SK-N-SH (cell line): ENCODE measurements at regions not wholly inside any gene's neighbourhood (a gene's known extent, or its start where the extent isn't known, plus 50 kb on each side); places are given as distances from the start of the nearest gene placed in this dataset.

Experiments used
- CTCF ChIA-PET: fragments of 300-600, 350-600 bp; formaldehyde crosslinking; extraction: SDS; loops from one replicate; lab custom pipeline; 2021; lab: Yijun Ruan, JAX
- POLR2A ChIA-PET: fragments of 350-600 bp; sonication (Branson Sonifier 250); formaldehyde crosslinking; extraction: SDS; loops from one replicate; lab custom pipeline; 2020; ENCODE audit warnings: antibody characterized with exemption, inconsistent platforms; lab: Yijun Ruan, JAX
- DNase-seq: peaks from one replicate; pipeline ENCODE4 v3.0.0; 2012
- H2AFZ ChIP-seq: fragments of 200-600 bp; sonication (generic); 2 replicates; pipeline ENCODE4 v1.8.1; 2016; ENCODE audit warnings: antibody characterized with exemption, mild to moderate bottlenecking, low read depth
- H3F3A ChIP-seq: fragments of 200-600 bp; sonication (generic); replicated peaks from 2 replicates; pipeline ENCODE3; 2016; ENCODE audit warnings: antibody characterized with exemption, mild to moderate bottlenecking; ENCODE audit not compliant: insufficient read depth
- H3K27ac ChIP-seq, 2 experiments: fragments of 200-500 bp in 1 of 2; fragments of 200-600 bp in 1 of 2; sonication (Bioruptor generic) in 1 of 2; sonication (generic), shearing (Covaris generic) in 1 of 2; 2 replicates each; pipeline versions ENCODE4 v1.5.1 to v1.6.1; 2014 to 2016; ENCODE audit warnings: low read depth in 2 of 2, inconsistent platforms in 1 of 2, low read length in 1 of 2, mild to moderate bottlenecking in 1 of 2, mixed read lengths in 1 of 2
- H3K27me3 ChIP-seq: fragments of 200-600 bp; sonication (generic), shearing (Covaris generic); 2 replicates; pipeline ENCODE4 v1.6.1; 2016; ENCODE audit warnings: mixed run types; ENCODE audit not compliant: insufficient read depth
- H3K36me3 ChIP-seq, 2 experiments: fragments of 200-500 bp in 1 of 2; fragments of 200-600 bp in 1 of 2; sonication (Bioruptor generic) in 1 of 2; sonication (generic) in 1 of 2; replicated peaks in 1 of 2; 2 replicates each; pipeline versions ENCODE3 to v1.5.1; 2014 to 2016; ENCODE audit warnings: low read length in 1 of 2, mild to moderate bottlenecking in 1 of 2; ENCODE audit not compliant: insufficient read depth in 2 of 2, control insufficient read depth in 1 of 2
- H3K4me1 ChIP-seq, 2 experiments: fragments of 200-500 bp in 1 of 2; fragments of 200-600 bp in 1 of 2; sonication (Bioruptor generic) in 1 of 2; sonication (generic), shearing (Covaris generic) in 1 of 2; 2 replicates each; pipeline versions ENCODE4 v1.5.1 to v1.6.1; 2014 to 2016; ENCODE audit warnings: low read depth in 1 of 2, low read length in 1 of 2, mixed run types in 1 of 2; ENCODE audit not compliant: insufficient read depth in 2 of 2, control insufficient read depth in 1 of 2
- H3K4me2 ChIP-seq: fragments of 200-600 bp; sonication (generic), shearing (Covaris generic); 2 replicates; pipeline ENCODE4 v1.6.1; 2017; ENCODE audit warnings: mixed run types
- H3K4me3 ChIP-seq, 2 experiments: fragments of 200-500 bp in 1 of 2; fragments of 200-600 bp in 1 of 2; sonication (Bioruptor generic) in 1 of 2; sonication (generic), shearing (Covaris generic) in 1 of 2; 2 replicates each; pipeline versions ENCODE4 v1.5.1 to v1.8.1; 2014 to 2016; ENCODE audit warnings: low read depth in 2 of 2, inconsistent platforms in 1 of 2, low read length in 1 of 2, mild to moderate bottlenecking in 1 of 2, mixed read lengths in 1 of 2, moderate library complexity in 1 of 2
- H3K79me2 ChIP-seq: fragments of 200-600 bp; sonication (generic); 2 replicates; pipeline ENCODE4 v1.8.1; 2017; ENCODE audit warnings: mild to moderate bottlenecking; ENCODE audit not compliant: insufficient read depth
- H3K9ac ChIP-seq: fragments of 200-600 bp; sonication (generic); 2 replicates; pipeline ENCODE4 v1.6.1; 2017; ENCODE audit warnings: mixed run types
- H3K9me2 ChIP-seq: fragments of 200-600 bp; sonication (generic); 2 replicates; pipeline ENCODE4 v1.6.1; 2017; ENCODE audit warnings: mixed run types
- H3K9me3 ChIP-seq: fragments of 200-600 bp; sonication (generic); 2 replicates; pipeline ENCODE4 v1.6.1; 2017; ENCODE audit warnings: mixed run types, mild to moderate bottlenecking, moderate library complexity
- H4K20me1 ChIP-seq: fragments of 200-600 bp; sonication (generic); 2 replicates; pipeline ENCODE4 v1.6.1; 2017; ENCODE audit warnings: mild to moderate bottlenecking, mixed run types; ENCODE audit not compliant: insufficient read depth
- EZH2phosphoT487 ChIP-seq: fragments of 200-600 bp; sonication (generic); IDR thresholded peaks from 2 replicates; pipeline ENCODE4 v1.6.1; 2017; ENCODE audit warnings: low read depth, mixed run types, mild to moderate bottlenecking, antibody characterized with exemption, moderate library complexity, borderline replicate concordance
- FOSL2 ChIP-seq: IDR thresholded peaks from 2 replicates; pipeline ENCODE4 v1.4.0; 2012; ENCODE audit warnings: low read depth, mild to moderate bottlenecking, moderate library complexity, borderline replicate concordance
- MXI1 ChIP-seq: IDR thresholded peaks from 2 replicates; pipeline ENCODE4 v1.6.1; 2012; ENCODE audit warnings: mild to moderate bottlenecking, low read depth, low read length, improper control_type of control experiment
- REST ChIP-seq: IDR thresholded peaks from 2 replicates; pipeline ENCODE4 v1.6.1; 2012; ENCODE audit warnings: mild to moderate bottlenecking, low read depth, low read length, moderate library complexity
- TEAD4 ChIP-seq: IDR thresholded peaks from 2 replicates; pipeline ENCODE4 v1.4.0; 2012; ENCODE audit warnings: mild to moderate bottlenecking, borderline replicate concordance; ENCODE audit not compliant: insufficient read depth
- USF2 ChIP-seq: fragments of 150-350 bp; IDR thresholded peaks from 2 replicates; pipeline ENCODE4 v1.6.1; 2017; ENCODE audit warnings: antibody characterized with exemption, low read length, low read depth, borderline replicate concordance
- WGBS: methylation state at CpG from one replicate; pipeline ENCODE4 v1.1.6; 2017; ENCODE audit warnings: low lambda C conversion rate; 5-methylcytosine and 5-hydroxymethylcytosine counted together
- TF ChIP-seq, protein P1 (sequence below): fragments of 200-600 bp; sonication (generic); IDR thresholded peaks from 2 replicates; pipeline ENCODE4 v1.6.1; 2017; ENCODE audit warnings: antibody characterized with exemption, mild to moderate bottlenecking, moderate library complexity

DNA sequence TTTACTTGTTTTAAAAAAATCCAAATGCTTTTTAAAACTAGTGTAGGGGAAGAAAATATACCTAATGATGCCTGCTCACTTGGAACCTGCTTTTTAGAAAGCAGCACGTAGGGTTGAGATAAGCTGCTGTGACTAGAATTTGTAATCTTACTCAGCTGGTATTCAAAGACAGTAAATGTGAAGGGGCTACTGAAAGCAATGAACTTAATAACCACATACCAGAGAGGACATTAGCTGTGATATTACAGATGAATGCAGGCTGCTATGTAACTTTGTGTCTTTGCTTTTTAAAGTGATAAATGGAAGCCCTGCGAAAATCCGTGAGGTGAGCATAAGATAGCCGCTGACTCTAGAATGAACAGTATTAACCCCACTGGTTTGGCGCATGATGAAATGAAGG lies 124.1 kb downstream of the TRIML1 start:
- Histone ChIP-seq H3K27ac (no peak overlapping the region), H3K79me2 (no peaks in the 10 kb centered on the region), H4K20me1 (no peaks in the 10 kb centered on the region), H3K4me1 (no peaks in the 10 kb centered on the region), H3K27me3 (no peaks in the 10 kb centered on the region), H3K4me2 (no peak overlapping the region), H3F3A (no peaks in the 10 kb centered on the region), H3K9me3 (no peaks in the 10 kb centered on the region), H3K9me2 (no peaks in the 10 kb centered on the region), H2AFZ (no peak overlapping the region), H3K9ac (no peak overlapping the region), H3K4me3 (no peak overlapping the region), H3K36me3 (no peaks in the 10 kb centered on the region)
- POLR2A ChIA-PET = no interaction called here
- TF ChIP-seq EZH2phosphoT487 = no peak
- TF ChIP-seq MXI1 = no peak
- TF ChIP-seq FOSL2 = no peak
- DNase-seq = no peak
- WGBS = 53% methylated on average over 5 of the region's 5 CpGs
- CTCF ChIA-PET = no interaction called here

- Histone ChIP-seq H2AFZ (no peak overlapping the region), H3K4me2 (no peak overlapping the region), H3K4me3 (no peak overlapping the region), H3K9me2 (no peaks in the 10 kb centered on the region), H3K27ac (no peak overlapping the region), H3K4me1 (no peaks in the 10 kb centered on the region), H3K36me3 (no peaks in the 10 kb centered on the region), H3F3A (no peaks in the 10 kb centered on the region), H3K27me3 (no peaks in the 10 kb centered on the region), H3K9me3 (no peaks in the 10 kb centered on the region), H3K79me2 (no peaks in the 10 kb centered on the region), H3K9ac (no peak overlapping the region), H4K20me1 (no peaks in the 10 kb centered on the region)
- CTCF ChIA-PET = no interaction called here
- 48% methylated on average over 6 of the region's 6 CpGs for WGBS
- DNase-seq = no peak
- TF ChIP-seq USF2 (no peak), TEAD4 (no peak), REST (no peak), MXI1 (no peak)
- TF ChIP-seq, protein P1, sequence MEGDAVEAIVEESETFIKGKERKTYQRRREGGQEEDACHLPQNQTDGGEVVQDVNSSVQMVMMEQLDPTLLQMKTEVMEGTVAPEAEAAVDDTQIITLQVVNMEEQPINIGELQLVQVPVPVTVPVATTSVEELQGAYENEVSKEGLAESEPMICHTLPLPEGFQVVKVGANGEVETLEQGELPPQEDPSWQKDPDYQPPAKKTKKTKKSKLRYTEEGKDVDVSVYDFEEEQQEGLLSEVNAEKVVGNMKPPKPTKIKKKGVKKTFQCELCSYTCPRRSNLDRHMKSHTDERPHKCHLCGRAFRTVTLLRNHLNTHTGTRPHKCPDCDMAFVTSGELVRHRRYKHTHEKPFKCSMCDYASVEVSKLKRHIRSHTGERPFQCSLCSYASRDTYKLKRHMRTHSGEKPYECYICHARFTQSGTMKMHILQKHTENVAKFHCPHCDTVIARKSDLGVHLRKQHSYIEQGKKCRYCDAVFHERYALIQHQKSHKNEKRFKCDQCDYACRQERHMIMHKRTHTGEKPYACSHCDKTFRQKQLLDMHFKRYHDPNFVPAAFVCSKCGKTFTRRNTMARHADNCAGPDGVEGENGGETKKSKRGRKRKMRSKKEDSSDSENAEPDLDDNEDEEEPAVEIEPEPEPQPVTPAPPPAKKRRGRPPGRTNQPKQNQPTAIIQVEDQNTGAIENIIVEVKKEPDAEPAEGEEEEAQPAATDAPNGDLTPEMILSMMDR = no peak
- POLR2A ChIA-PET = no interaction called here
Observed at GRCh38 chr4:188266386-188266785, 127.1 kb downstream of the TRIML1 start.
